Transverse colon (tissue), 4 donors: ENCODE measurements at regions not wholly inside any gene's neighbourhood (a gene's known extent, or its start where the extent isn't known, plus 50 kb on each side); places are given as distances from the start of the nearest gene placed in this dataset.

ENCODE experiments used
- CTCF ChIP-seq, 5 experiments: fragments of 200-600 bp in 3 of 5; fragments of 450-650 bp in 2 of 5; sonication (generic) in 3 of 5; IDR thresholded peaks; 1 replicate in 2 of 5; 2 replicates in 3 of 5; pipeline ENCODE4 v1.5.1; 2016 to 2017; ENCODE audit warnings: antibody characterized with exemption in 5 of 5, inconsistent platforms in 3 of 5, mild to moderate bottlenecking in 2 of 5, moderate library complexity in 1 of 5
- POLR2A ChIP-seq: fragments of 450-650 bp; IDR thresholded peaks from one replicate; pipeline ENCODE4 v1.6.1; 2016; ENCODE audit warnings: antibody characterized with exemption, mild to moderate bottlenecking, moderate library complexity
- POLR2AphosphoS5 ChIP-seq, 3 donors: sonication (generic); formaldehyde crosslinking; IDR thresholded peaks; one replicate each; pipeline ENCODE4 v1.6.1; 2016; ENCODE audit warnings: antibody characterized with exemption in 3 of 3

DNA sequence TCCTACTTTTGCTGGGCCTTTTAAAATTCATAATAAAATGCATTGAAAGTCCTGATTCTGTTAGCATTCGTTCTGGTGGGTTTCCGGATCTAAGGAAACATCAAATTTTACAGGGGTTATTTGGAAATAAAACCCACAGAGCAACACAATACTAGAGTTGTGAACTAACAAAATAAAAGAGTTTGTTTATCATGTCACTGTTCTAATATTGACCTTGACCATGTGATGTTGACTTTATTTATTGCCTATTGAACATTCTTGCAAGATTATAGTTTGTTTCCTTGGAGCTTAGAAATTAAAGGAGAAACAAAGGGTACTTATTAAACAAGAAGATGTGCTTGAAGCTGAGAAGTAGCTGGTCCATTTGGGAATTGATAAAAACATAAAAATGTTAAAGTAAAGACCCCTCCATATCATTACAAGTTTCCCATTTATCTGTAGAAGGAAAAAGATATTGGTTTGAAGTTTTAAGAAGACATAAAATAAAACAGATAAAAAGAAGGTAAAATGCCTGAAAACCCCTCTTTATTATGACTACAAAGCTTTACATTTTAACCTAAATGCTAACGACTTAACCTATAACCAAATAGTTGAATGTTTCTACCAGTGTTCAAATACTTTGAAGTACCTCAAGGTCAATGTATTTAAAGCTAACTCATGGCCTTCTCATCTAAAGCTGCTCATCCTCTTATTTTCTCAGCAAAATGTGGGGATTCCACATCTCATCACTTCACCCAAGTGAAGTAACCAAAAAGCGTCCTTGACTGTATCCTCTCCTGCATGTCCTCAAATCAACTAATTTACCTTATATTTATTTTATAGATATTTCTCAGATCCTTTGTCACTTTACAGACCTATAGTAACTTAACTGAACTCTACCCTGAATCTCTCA lies 179.6 kb downstream of the GASK1B start:
- TF ChIP-seq CTCF (IDR thresholded peaks at IDR 0.05) = no peak
- TF ChIP-seq POLR2AphosphoS5 (IDR thresholded peaks at IDR 0.05) = no peak
- TF ChIP-seq POLR2A = no peak
